H1 (cell line): ENCODE measurements at regions not wholly inside any gene's neighbourhood (a gene's known extent, or its start where the extent isn't known, plus 50 kb on each side); places are given as distances from the start of the nearest gene placed in this dataset.

Experiments used
- CTCF ChIA-PET: fragments of 300-600 bp; sonication (Branson Sonifier 250); formaldehyde crosslinking; loops from one replicate; lab custom pipeline; 2021; ENCODE audit not compliant: partially characterized antibody; lab: Charles Lee
- POLR2A ChIA-PET: fragments of 300-600 bp; sonication (Branson Sonifier 250); formaldehyde crosslinking; loops from one replicate; lab custom pipeline; 2021; ENCODE audit warnings: inconsistent platforms; ENCODE audit not compliant: partially characterized antibody; lab: Charles Lee
- DNase-seq, 2 experiments: peaks; one replicate each; pipeline versions ENCODE4 v3.0.0 to v3.0.0-alpha.2; 2010 to 2022; ENCODE audit warnings: low spot score in 2 of 2, low read depth in 1 of 2, mixed read lengths in 1 of 2
- FAIRE-seq: peaks from 2 replicates; lab custom pipeline; 2011; peaks lifted over from hg19 to GRCh38; lab: Jason Lieb, UNC
- H2AFZ ChIP-seq: 2 replicates; pipeline ENCODE4 v1.8.1; 2012; ENCODE audit warnings: low read length, inconsistent platforms
- H2AK5ac ChIP-seq: 2 replicates; pipeline ENCODE4 v1.6.1; 2013; ENCODE audit warnings: low read depth, low read length
- H2BK120ac ChIP-seq: replicated peaks from 2 replicates; pipeline ENCODE3; 2013; ENCODE audit warnings: low read depth, low read length, inconsistent platforms
- H2BK12ac ChIP-seq: 2 replicates; pipeline ENCODE4 v1.6.1; 2013; ENCODE audit warnings: low read depth, low read length
- H2BK15ac ChIP-seq: 2 replicates; pipeline ENCODE4 v1.6.1; 2013; ENCODE audit warnings: low read length
- H2BK20ac ChIP-seq: 2 replicates; pipeline ENCODE4 v1.6.1; 2013; ENCODE audit warnings: low read length
- H2BK5ac ChIP-seq: 2 replicates; pipeline ENCODE4 v1.6.1; 2013; ENCODE audit warnings: low read depth, low read length
- H3K14ac ChIP-seq: 2 replicates; pipeline ENCODE4 v1.6.1; 2013; ENCODE audit warnings: inconsistent platforms; ENCODE audit not compliant: insufficient read length
- H3K18ac ChIP-seq: 2 replicates; pipeline ENCODE4 v1.6.1; 2013; ENCODE audit warnings: low read length; ENCODE audit errors: extremely low read depth
- H3K23ac ChIP-seq: 2 replicates; pipeline ENCODE4 v1.6.1; 2013; ENCODE audit warnings: inconsistent platforms; ENCODE audit not compliant: insufficient read length
- H3K23me2 ChIP-seq: 2 replicates; pipeline ENCODE4 v1.6.1; 2013; ENCODE audit warnings: low read depth, low read length
- H3K27ac ChIP-seq: 2 replicates; pipeline ENCODE4 v1.6.1; 2011; ENCODE audit warnings: low read depth, low read length, inconsistent platforms
- H3K27me3 ChIP-seq, 4 experiments: replicated peaks in 1 of 4; 1 replicate in 1 of 4; 2 replicates in 3 of 4; pipeline versions ENCODE4 v1.6.1 to v1.8.1; 2011 to 2013; ENCODE audit warnings: low read length in 3 of 4, mild to moderate bottlenecking in 3 of 4, inconsistent platforms in 2 of 4, mixed read lengths in 2 of 4, moderate library complexity in 1 of 4; ENCODE audit not compliant: control insufficient read depth in 3 of 4, insufficient read depth in 3 of 4; ENCODE audit errors: extremely low read depth in 1 of 4
- H3K36me3 ChIP-seq, 4 experiments: 2 replicates each; pipeline versions ENCODE4 v1.6.1 to v1.8.1; 2011 to 2013; ENCODE audit warnings: mild to moderate bottlenecking in 4 of 4, low read length in 3 of 4, moderate library complexity in 2 of 4, control low read depth in 1 of 4, inconsistent platforms in 1 of 4; ENCODE audit not compliant: insufficient read depth in 4 of 4, control insufficient read depth in 2 of 4
- H3K4ac ChIP-seq: replicated peaks from 2 replicates; pipeline ENCODE3; 2013; ENCODE audit warnings: low read length, low read depth, mixed read lengths, inconsistent platforms; ENCODE audit not compliant: insufficient read length
- H3K4me1 ChIP-seq, 4 experiments: replicated peaks in 1 of 4; 1 replicate in 1 of 4; 2 replicates in 3 of 4; pipeline versions ENCODE4 v1.6.1 to v1.8.1; 2011 to 2013; ENCODE audit warnings: low read length in 3 of 4, inconsistent platforms in 2 of 4, mixed read lengths in 1 of 4; ENCODE audit not compliant: insufficient read depth in 4 of 4, control insufficient read depth in 3 of 4
- H3K4me2 ChIP-seq, 2 experiments: 2 replicates each; pipeline versions ENCODE4 v1.6.1 to v1.8.1; 2011 to 2013; ENCODE audit warnings: low read depth in 2 of 2, low read length in 2 of 2, control low read depth in 1 of 2, inconsistent platforms in 1 of 2, mild to moderate bottlenecking in 1 of 2; ENCODE audit not compliant: insufficient read depth in 1 of 2
- H3K4me3 ChIP-seq, 4 experiments: fragments of 200-600, 300-600 bp in 1 of 4; sonication (generic), shearing (Covaris generic), sonication (Bioruptor Twin) in 1 of 4; 2 replicates each; pipeline versions ENCODE4 v1.5.1 to v1.8.1; 2011 to 2016; ENCODE audit warnings: low read length in 4 of 4, low read depth in 3 of 4, control low read depth in 2 of 4, inconsistent platforms in 2 of 4, mild to moderate bottlenecking in 2 of 4, mixed read lengths in 1 of 4, moderate library complexity in 1 of 4; ENCODE audit not compliant: insufficient read depth in 2 of 4; ENCODE audit errors: extremely low read depth in 1 of 4
- H3K56ac ChIP-seq: replicated peaks from 2 replicates; pipeline ENCODE3; 2013; ENCODE audit warnings: low read depth, mild to moderate bottlenecking, mixed read lengths, low read length, inconsistent platforms; ENCODE audit not compliant: insufficient read length
- H3K79me1 ChIP-seq: 2 replicates; pipeline ENCODE4 v1.6.1; 2013; ENCODE audit warnings: low read depth, low read length, control low read depth
- H3K79me2 ChIP-seq, 2 experiments: 2 replicates each; pipeline versions ENCODE4 v1.6.1 to v1.8.1; 2012 to 2013; ENCODE audit warnings: low read length in 2 of 2, mild to moderate bottlenecking in 2 of 2, inconsistent platforms in 1 of 2; ENCODE audit not compliant: insufficient read depth in 2 of 2, control insufficient read depth in 1 of 2
- H3K9ac ChIP-seq, 4 experiments: replicated peaks in 1 of 4; 1 replicate in 1 of 4; 2 replicates in 3 of 4; pipeline versions ENCODE4 v1.6.1 to v1.8.1; 2011 to 2013; ENCODE audit warnings: low read depth in 3 of 4, low read length in 3 of 4, control low read depth in 2 of 4, mild to moderate bottlenecking in 2 of 4, moderate library complexity in 2 of 4, inconsistent platforms in 1 of 4; ENCODE audit errors: extremely low read depth in 1 of 4
- H3K9me3 ChIP-seq, 2 experiments: 2 replicates each; pipeline versions ENCODE4 v1.6.1 to v1.8.1; 2012 to 2013; ENCODE audit warnings: mild to moderate bottlenecking in 2 of 2, moderate library complexity in 2 of 2, control low read depth in 1 of 2, inconsistent platforms in 1 of 2, low read depth in 1 of 2, low read length in 1 of 2, mixed read lengths in 1 of 2; ENCODE audit not compliant: insufficient read depth in 2 of 2
- H4K20me1 ChIP-seq, 2 experiments: replicated peaks in 1 of 2; 2 replicates each; pipeline versions ENCODE3 to v1.8.1; 2011 to 2013; ENCODE audit warnings: inconsistent platforms in 2 of 2, low read length in 2 of 2, mild to moderate bottlenecking in 1 of 2; ENCODE audit not compliant: insufficient read depth in 2 of 2, control insufficient read depth in 1 of 2
- H4K5ac ChIP-seq: 2 replicates; pipeline ENCODE4 v1.6.1; 2013; ENCODE audit warnings: low read length, low read depth, mixed read lengths, inconsistent platforms; ENCODE audit not compliant: insufficient read length
- H4K8ac ChIP-seq: 2 replicates; pipeline ENCODE4 v1.8.0; 2013; ENCODE audit warnings: mild to moderate bottlenecking, moderate library complexity, low read length, inconsistent platforms; ENCODE audit not compliant: insufficient read depth; ENCODE audit errors: extremely low read depth
- H4K91ac ChIP-seq: replicated peaks from 2 replicates; pipeline ENCODE3; 2013; ENCODE audit warnings: low read length, mixed read lengths, inconsistent platforms; ENCODE audit not compliant: insufficient read length
- HDAC6 ChIP-seq: IDR thresholded peaks from one replicate; pipeline ENCODE4 v1.7.1; 2012; ENCODE audit warnings: low read depth, mild to moderate bottlenecking, inconsistent platforms, low read length, moderate library complexity
- RBBP5 ChIP-seq: IDR thresholded peaks from 2 replicates; pipeline ENCODE4 v1.7.1; 2012; ENCODE audit warnings: low read depth, mild to moderate bottlenecking, inconsistent platforms, low read length, moderate library complexity, borderline replicate concordance
- ZNF274 ChIP-seq: IDR thresholded peaks from 2 replicates; pipeline ENCODE4 v1.7.0; 2012; ENCODE audit warnings: low read length, borderline replicate concordance; ENCODE audit errors: extremely low read depth
- WGBS, 2 experiments: shearing (Covaris generic) in 1 of 2; methylation state at CpG; one replicate each; pipeline versions ENCODE4 v1.1.6 to v1.1.7; 2013 to 2015; ENCODE audit warnings: low lambda C conversion rate in 2 of 2, mixed read lengths in 2 of 2, inconsistent platforms in 1 of 2, low coverage in 1 of 2, missing lambda C conversion rate in 1 of 2; ENCODE audit not compliant: insufficient replicate concordance in 2 of 2, insufficient coverage in 1 of 2, insufficient read length in 1 of 2; ENCODE audit errors: extremely low coverage in 1 of 2, missing lambda C conversion rate in 1 of 2; 5-methylcytosine and 5-hydroxymethylcytosine counted together

GRCh38 chr15:72998226-72998625, 54.0 kb upstream of the NEO1 start:
- WGBS, 2 experiments: 84% methylated on average over 7 of the region's 7 CpGs; no CpG with 5 or more reads in 1 of the 2 experiments
- H3K36me3 ChIP-seq: no peaks in the 10 kb centered on the region
- FAIRE-seq: no peak

More at GRCh38 chr15:72998226-72998625, 54.0 kb upstream of the NEO1 start:
- no peak overlapping the region for H4K5ac ChIP-seq
- ChIA-PET POLR2A (interaction anchor here (1.2 kb wide), 1 partner anchor 9 kb away, joined by 4 read pairs; no protein-coding TSS in a partner anchor), CTCF (interaction anchor here (1.1 kb wide), 1 partner anchor 163 kb away, joined by 5 read pairs; no protein-coding TSS in a partner anchor)
- no peak overlapping the region for H3K4me3 ChIP-seq
- H4K20me1 ChIP-seq: no peaks in the 10 kb centered on the region
- H3K18ac ChIP-seq: no peak overlapping the region
- no peak overlapping the region for H3K14ac ChIP-seq
- H3K56ac ChIP-seq: no peak overlapping the region
- H2BK120ac ChIP-seq: no peak overlapping the region
- no peaks in the 10 kb centered on the region for H3K79me1 ChIP-seq
- no peak overlapping the region for H3K4ac ChIP-seq
- no peak overlapping the region for H4K8ac ChIP-seq
- no peak overlapping the region for H2BK20ac ChIP-seq
- DNase-seq: no peak
- no peaks in the 10 kb centered on the region for H3K9me3 ChIP-seq
- H3K27me3 ChIP-seq: no peaks in the 10 kb centered on the region
- no peak for TF ChIP-seq HDAC6
- no peak for TF ChIP-seq RBBP5
- TF ChIP-seq ZNF274: no peak
- no peak overlapping the region for H3K27ac ChIP-seq
- no peaks in the 10 kb centered on the region for H3K4me1 ChIP-seq
- no peak overlapping the region for H2BK15ac ChIP-seq
- no peak overlapping the region for H3K23ac ChIP-seq
- no peak overlapping the region for H2BK12ac ChIP-seq
- H3K79me2 ChIP-seq: no peaks in the 10 kb centered on the region
- H3K23me2 ChIP-seq: no peaks in the 10 kb centered on the region
- no peak overlapping the region for H2AK5ac ChIP-seq
- no peak overlapping the region for H2AFZ ChIP-seq
- H3K9ac ChIP-seq: no peak overlapping the region
- H4K91ac ChIP-seq: no peak overlapping the region
- no peak overlapping the region for H2BK5ac ChIP-seq
- no peak overlapping the region for H3K4me2 ChIP-seq
